ENCODE measurements at regions not wholly inside any gene's neighbourhood (a gene's known extent, or its start where the extent isn't known, plus 50 kb on each side); places are given as distances from the start of the nearest gene placed in this dataset.

GRCh38 chr12:89846473-89847055 is 137.9 kb upstream of the ATP2B1 start:
- no peak overlapping the region for H3K4ac ChIP-seq (ENCODE audit: low read depth, low read length)
- no peaks in the 10 kb centered on the region for H3K36me3 ChIP-seq (ENCODE audit: control insufficient read depth, insufficient read depth, low read length)
- H3K9ac ChIP-seq (ENCODE audit: low read length): no peak overlapping the region
- H3K56ac ChIP-seq (ENCODE audit: low read length): no peak overlapping the region
- no peak overlapping the region for H2BK120ac ChIP-seq (ENCODE audit: low read depth, low read length)
- no peaks in the 10 kb centered on the region for H3K79me1 ChIP-seq (ENCODE audit: low read length)
- H2BK5ac ChIP-seq (ENCODE audit: low read length): no peak overlapping the region
- H3K79me2 ChIP-seq (ENCODE audit: control insufficient read depth, insufficient read depth, low read length): no peaks in the 10 kb centered on the region
- H3K27ac ChIP-seq (ENCODE audit: low read depth, low read length): no peak overlapping the region
- H3K27me3 ChIP-seq (ENCODE audit: insufficient read depth, low read length, poor library complexity): no peaks in the 10 kb centered on the region
- H3K18ac ChIP-seq (ENCODE audit: low read length): no peak overlapping the region
- no peak overlapping the region for H2BK15ac ChIP-seq (replicated peaks; ENCODE audit: low read depth)
- no peak overlapping the region for H2AK5ac ChIP-seq (ENCODE audit: low read length)
- no peak overlapping the region for H4K5ac ChIP-seq (ENCODE audit: low read length)
- WGBS (ENCODE audit: extremely low coverage, insufficient coverage, low lambda C conversion rate): no CpG with 5 or more reads among the region's 2 CpGs
- DNase-seq: no peak
- H3K4me2 ChIP-seq (ENCODE audit: low read length): no peak overlapping the region
- no peaks in the 10 kb centered on the region for H3K4me1 ChIP-seq (ENCODE audit: control insufficient read depth, low read depth, low read length)
- H3K23ac ChIP-seq (ENCODE audit: low read length): no peak overlapping the region
- no peak overlapping the region for H4K8ac ChIP-seq (ENCODE audit: low read depth, low read length)
- no peak overlapping the region for H3K4me3 ChIP-seq (ENCODE audit: low read length)

- H3K4me1 ChIP-seq (ENCODE audit: control insufficient read depth, low read depth, low read length): no peaks in the 10 kb centered on the region
- H3K79me2 ChIP-seq (ENCODE audit: control insufficient read depth, insufficient read depth, low read length): no peaks in the 10 kb centered on the region
- H3K4me3 ChIP-seq (ENCODE audit: low read length): no peak overlapping the region
- H3K79me1 ChIP-seq (ENCODE audit: low read length): no peaks in the 10 kb centered on the region
- H3K27ac ChIP-seq (ENCODE audit: low read depth, low read length): no peak overlapping the region
- no peak overlapping the region for H3K18ac ChIP-seq (ENCODE audit: low read length)
- H2BK120ac ChIP-seq (ENCODE audit: low read depth, low read length): no peak overlapping the region
- H3K27me3 ChIP-seq (ENCODE audit: insufficient read depth, low read length, poor library complexity): no peaks in the 10 kb centered on the region
- H2BK15ac ChIP-seq (replicated peaks; ENCODE audit: low read depth): no peak overlapping the region
- H3K4ac ChIP-seq (ENCODE audit: low read depth, low read length): no peak overlapping the region
- H3K36me3 ChIP-seq (ENCODE audit: control insufficient read depth, insufficient read depth, low read length): no peaks in the 10 kb centered on the region
- H3K9ac ChIP-seq (ENCODE audit: low read length): no peak overlapping the region
- H3K4me2 ChIP-seq (ENCODE audit: low read length): no peak overlapping the region
- no CpG with 5 or more reads among the region's 1 CpG for WGBS (ENCODE audit: extremely low coverage, insufficient coverage, low lambda C conversion rate)
- H4K5ac ChIP-seq (ENCODE audit: low read length): no peak overlapping the region
- no peak for DNase-seq
- no peak overlapping the region for H3K23ac ChIP-seq (ENCODE audit: low read length)
- H4K8ac ChIP-seq (ENCODE audit: low read depth, low read length): no peak overlapping the region
- H3K56ac ChIP-seq (ENCODE audit: low read length): no peak overlapping the region
- H2BK5ac ChIP-seq (ENCODE audit: low read length): no peak overlapping the region
- no peak overlapping the region for H2AK5ac ChIP-seq (ENCODE audit: low read length)
These were observed 137.1 kb upstream of the ATP2B1 start for GRCh38 chr12:89845767-89846166.

GRCh38 chr12:89845366-89845765 is 136.7 kb upstream of the ATP2B1 start:
- H3K79me2 ChIP-seq (ENCODE audit: control insufficient read depth, insufficient read depth, low read length): no peaks in the 10 kb centered on the region
- H3K4me3 ChIP-seq (ENCODE audit: low read length): no peak overlapping the region
- no peaks in the 10 kb centered on the region for H3K79me1 ChIP-seq (ENCODE audit: low read length)
- DNase-seq: no peak
- H2AK5ac ChIP-seq (ENCODE audit: low read length): no peak overlapping the region
- H4K8ac ChIP-seq (ENCODE audit: low read depth, low read length): no peak overlapping the region
- WGBS (ENCODE audit: extremely low coverage, insufficient coverage, low lambda C conversion rate): no CpG with 5 or more reads among the region's 3 CpGs
- no peak overlapping the region for H3K56ac ChIP-seq (ENCODE audit: low read length)
- H3K9ac ChIP-seq (ENCODE audit: low read length): no peak overlapping the region
- no peak overlapping the region for H4K5ac ChIP-seq (ENCODE audit: low read length)
- no peaks in the 10 kb centered on the region for H3K4me1 ChIP-seq (ENCODE audit: control insufficient read depth, low read depth, low read length)
- no peaks in the 10 kb centered on the region for H3K27me3 ChIP-seq (ENCODE audit: insufficient read depth, low read length, poor library complexity)
- no peak overlapping the region for H3K4me2 ChIP-seq (ENCODE audit: low read length)
- H2BK5ac ChIP-seq (ENCODE audit: low read length): no peak overlapping the region
- H2BK120ac ChIP-seq (ENCODE audit: low read depth, low read length): no peak overlapping the region
- H3K18ac ChIP-seq (ENCODE audit: low read length): no peak overlapping the region
- no peak overlapping the region for H2BK15ac ChIP-seq (replicated peaks; ENCODE audit: low read depth)
- H3K36me3 ChIP-seq (ENCODE audit: control insufficient read depth, insufficient read depth, low read length): no peaks in the 10 kb centered on the region
- H3K4ac ChIP-seq (ENCODE audit: low read depth, low read length): no peak overlapping the region
- no peak overlapping the region for H3K27ac ChIP-seq (ENCODE audit: low read depth, low read length)
- H3K23ac ChIP-seq (ENCODE audit: low read length): no peak overlapping the region

- Histone ChIP-seq H4K5ac (ENCODE audit: low read length) (no peak overlapping the region), H3K27ac (ENCODE audit: low read depth, low read length) (no peak overlapping the region), H3K4me1 (ENCODE audit: control insufficient read depth, low read depth, low read length) (no peaks in the 10 kb centered on the region), H3K4me2 (ENCODE audit: low read length) (no peak overlapping the region), H2BK15ac (replicated peaks; ENCODE audit: low read depth) (no peak overlapping the region), H3K18ac (ENCODE audit: low read length) (no peak overlapping the region), H3K9ac (ENCODE audit: low read length) (no peak overlapping the region), H3K56ac (ENCODE audit: low read length) (no peak overlapping the region), H3K4me3 (ENCODE audit: low read length) (no peak overlapping the region), H4K8ac (ENCODE audit: low read depth, low read length) (no peak overlapping the region), H3K36me3 (ENCODE audit: control insufficient read depth, insufficient read depth, low read length) (no peaks in the 10 kb centered on the region), H3K79me1 (ENCODE audit: low read length) (no peaks in the 10 kb centered on the region), H3K27me3 (ENCODE audit: insufficient read depth, low read length, poor library complexity) (no peaks in the 10 kb centered on the region), H2BK120ac (ENCODE audit: low read depth, low read length) (no peak overlapping the region), H3K4ac (ENCODE audit: low read depth, low read length) (no peak overlapping the region), H2AK5ac (ENCODE audit: low read length) (no peak overlapping the region), H2BK5ac (ENCODE audit: low read length) (no peak overlapping the region), H3K79me2 (ENCODE audit: control insufficient read depth, insufficient read depth, low read length) (no peaks in the 10 kb centered on the region), H3K23ac (ENCODE audit: low read length) (no peak overlapping the region)
- no CpG with 5 or more reads among the region's 1 CpG for WGBS (ENCODE audit: extremely low coverage, insufficient coverage, low lambda C conversion rate)
- DNase-seq: no peak
These were observed 135.9 kb upstream of the ATP2B1 start for GRCh38 chr12:89844539-89844938.

- H3K4me3 ChIP-seq (ENCODE audit: low read length): no peak overlapping the region
- H3K4ac ChIP-seq (ENCODE audit: low read depth, low read length): no peak overlapping the region
- no peak overlapping the region for H2AK5ac ChIP-seq (ENCODE audit: low read length)
- H3K9ac ChIP-seq (ENCODE audit: low read length): no peak overlapping the region
- DNase-seq: no peak
- H3K79me2 ChIP-seq (ENCODE audit: control insufficient read depth, insufficient read depth, low read length): no peaks in the 10 kb centered on the region
- no peaks in the 10 kb centered on the region for H3K4me1 ChIP-seq (ENCODE audit: control insufficient read depth, low read depth, low read length)
- no peak overlapping the region for H2BK5ac ChIP-seq (ENCODE audit: low read length)
- no peak overlapping the region for H3K27ac ChIP-seq (ENCODE audit: low read depth, low read length)
- no peaks in the 10 kb centered on the region for H3K79me1 ChIP-seq (ENCODE audit: low read length)
- no CpG with 5 or more reads among the region's 4 CpGs for WGBS (ENCODE audit: extremely low coverage, insufficient coverage, low lambda C conversion rate)
- no peak overlapping the region for H4K5ac ChIP-seq (ENCODE audit: low read length)
- H3K36me3 ChIP-seq (ENCODE audit: control insufficient read depth, insufficient read depth, low read length): no peaks in the 10 kb centered on the region
- H3K27me3 ChIP-seq (ENCODE audit: insufficient read depth, low read length, poor library complexity): no peaks in the 10 kb centered on the region
- no peak overlapping the region for H2BK15ac ChIP-seq (replicated peaks; ENCODE audit: low read depth)
- H3K56ac ChIP-seq (ENCODE audit: low read length): no peak overlapping the region
- H3K4me2 ChIP-seq (ENCODE audit: low read length): no peak overlapping the region
- H4K8ac ChIP-seq (ENCODE audit: low read depth, low read length): no peak overlapping the region
- no peak overlapping the region for H3K18ac ChIP-seq (ENCODE audit: low read length)
- H2BK120ac ChIP-seq (ENCODE audit: low read depth, low read length): no peak overlapping the region
- no peak overlapping the region for H3K23ac ChIP-seq (ENCODE audit: low read length)
These were observed 131.7 kb upstream of the ATP2B1 start for GRCh38 chr12:89840162-89840922.

GRCh38 chr12:89839444-89839843 is 130.8 kb upstream of the ATP2B1 start:
- no peak overlapping the region for H3K23ac ChIP-seq (ENCODE audit: low read length)

More at GRCh38 chr12:89839444-89839843, 130.8 kb upstream of the ATP2B1 start:
- Histone ChIP-seq H2AK5ac (ENCODE audit: low read length) (no peak overlapping the region), H3K27me3 (ENCODE audit: insufficient read depth, low read length, poor library complexity) (no peaks in the 10 kb centered on the region), H3K4me1 (ENCODE audit: control insufficient read depth, low read depth, low read length) (no peaks in the 10 kb centered on the region), H2BK15ac (replicated peaks; ENCODE audit: low read depth) (no peak overlapping the region), H3K4me2 (ENCODE audit: low read length) (no peak overlapping the region), H3K4me3 (ENCODE audit: low read length) (no peak overlapping the region), H3K56ac (ENCODE audit: low read length) (no peak overlapping the region), H2BK5ac (ENCODE audit: low read length) (no peak overlapping the region), H3K18ac (ENCODE audit: low read length) (no peak overlapping the region), H3K36me3 (ENCODE audit: control insufficient read depth, insufficient read depth, low read length) (no peaks in the 10 kb centered on the region), H3K79me2 (ENCODE audit: control insufficient read depth, insufficient read depth, low read length) (no peaks in the 10 kb centered on the region), H4K5ac (ENCODE audit: low read length) (no peak overlapping the region), H4K8ac (ENCODE audit: low read depth, low read length) (no peak overlapping the region), H3K9ac (ENCODE audit: low read length) (no peak overlapping the region), H3K79me1 (ENCODE audit: low read length) (no peaks in the 10 kb centered on the region), H3K4ac (ENCODE audit: low read depth, low read length) (no peak overlapping the region), H3K27ac (ENCODE audit: low read depth, low read length) (no peak overlapping the region), H2BK120ac (ENCODE audit: low read depth, low read length) (no peak overlapping the region)
- no peak for DNase-seq
- no CpG with 5 or more reads among the region's 2 CpGs for WGBS (ENCODE audit: extremely low coverage, insufficient coverage, low lambda C conversion rate)

Data from mesendoderm (in vitro differentiated cells).